GM18870 (cell line): ENCODE measurements at regions not wholly inside any gene's neighbourhood (a gene's known extent, or its start where the extent isn't known, plus 50 kb on each side); places are given as distances from the start of the nearest gene placed in this dataset.
"Not testable (repeated sequence)": the region's sequence is repeated elsewhere in the genome, so short reads cannot be mapped to it uniquely, and the experiment has no call there.

Experiments
- ATAC-seq: cut with Tn5 transposase; IDR thresholded peaks from one replicate; pipeline ENCODE4 v1.9.1; 2021; ENCODE audit warnings: moderate library complexity; ENCODE audit not compliant: unreplicated experiment

- ATAC-seq, result not testable (repeated sequence)
These were observed 5507.7 kb upstream of the TPTE start for GRCh38 chr21:5013455-5014304.

GRCh38 chr21:5015187-5015586, 5506.2 kb upstream of the TPTE start:
- ATAC-seq, result not testable (repeated sequence)

- peak; percentile 63 for ATAC-seq
These were observed 5502.3 kb upstream of the TPTE start for GRCh38 chr21:5019120-5019519.

- not testable (repeated sequence) for ATAC-seq
These were observed 5499.6 kb upstream of the TPTE start for GRCh38 chr21:5021815-5022214.

GRCh38 chr21:5022254-5022653, 5499.1 kb upstream of the TPTE start:
- not testable (repeated sequence) for ATAC-seq

GRCh38 chr21:5022748-5023147, 5498.6 kb upstream of the TPTE start:
- ATAC-seq, result not testable (repeated sequence)

- not testable (repeated sequence) for ATAC-seq
These were observed 5486.2 kb upstream of the TPTE start for GRCh38 chr21:5035147-5035546.

- not testable (repeated sequence) for ATAC-seq
These were observed 5485.8 kb upstream of the TPTE start for GRCh38 chr21:5035587-5035986.

GRCh38 chr21:5037606-5038331, 5483.6 kb upstream of the TPTE start:
- ATAC-seq, result not testable (repeated sequence)

GRCh38 chr21:5039926-5040325, 5481.5 kb upstream of the TPTE start:
- not testable (repeated sequence) for ATAC-seq

- ATAC-seq, result not testable (repeated sequence)
These were observed 5478.8 kb upstream of the TPTE start for GRCh38 chr21:5042583-5042982.

- not testable (repeated sequence) for ATAC-seq
These were observed 5476.6 kb upstream of the TPTE start for GRCh38 chr21:5044812-5045211.

- not testable (repeated sequence) for ATAC-seq
These were observed 5469.9 kb upstream of the TPTE start for GRCh38 chr21:5051303-5052018.

GRCh38 chr21:5055027-5055754, 5466.2 kb upstream of the TPTE start:
- ATAC-seq, result not testable (repeated sequence)

- not testable (repeated sequence) for ATAC-seq
These were observed 5465.1 kb upstream of the TPTE start for GRCh38 chr21:5055996-5056962.

- ATAC-seq, result not testable (repeated sequence)
These were observed 5464.3 kb upstream of the TPTE start for GRCh38 chr21:5057077-5057476.

GRCh38 chr21:5060364-5061083, 5460.9 kb upstream of the TPTE start:
- ATAC-seq, result not testable (repeated sequence)

- ATAC-seq, result not testable (repeated sequence)
These were observed 5456.7 kb upstream of the TPTE start for GRCh38 chr21:5064581-5065142.
